Gastroesophageal sphincter (tissue), 4 donors: ENCODE measurements at regions not wholly inside any gene's neighbourhood (a gene's known extent, or its start where the extent isn't known, plus 50 kb on each side); places are given as distances from the start of the nearest gene placed in this dataset.
"Not testable (repeated sequence)": the region's sequence is repeated elsewhere in the genome, so short reads cannot be mapped to it uniquely, and the experiment has no call there.

ENCODE experiments used
- ATAC-seq: fragments of 150-250 bp; one replicate; pipeline ENCODE4 v1.9.1; 2016; ENCODE audit warnings: mild to moderate bottlenecking, moderate library complexity
- H3K27ac ChIP-seq, 4 donors: fragments of 200-600 bp; sonication (generic) in 3 of 4; 1 replicate in 3 of 4; 2 replicates in 1 of 4; pipeline ENCODE4 v1.5.1; 2016 to 2019
- H3K27me3 ChIP-seq: fragments of 200-600 bp; sonication (generic); one replicate; pipeline ENCODE4 v1.5.1; 2019
- H3K36me3 ChIP-seq, 2 donors: fragments of 200-600 bp; sonication (generic); one replicate each; pipeline ENCODE4 v1.5.1; 2019; ENCODE audit warnings: control low read depth in 1 of 2
- H3K4me1 ChIP-seq, 3 donors: fragments of 200-600 bp; sonication (generic); 1 replicate in 2 of 3; 2 replicates in 1 of 3; pipeline ENCODE4 v1.5.1; 2016 to 2019; ENCODE audit warnings: control low read depth in 2 of 3
- H3K4me3 ChIP-seq, 2 donors: fragments of 200-600 bp; sonication (generic); one replicate each; pipeline ENCODE4 v1.5.1; 2019; ENCODE audit warnings: mild to moderate bottlenecking in 1 of 2, moderate library complexity in 1 of 2
- H3K9me3 ChIP-seq, 3 donors: fragments of 200-600 bp; sonication (generic); one replicate each; pipeline ENCODE4 v1.5.1; 2017 to 2019; ENCODE audit warnings: control low read depth in 2 of 3
- EP300 ChIP-seq: sonication (generic); formaldehyde crosslinking; IDR thresholded peaks from one replicate; pipeline ENCODE4 v1.6.1; 2017; ENCODE audit warnings: antibody characterized with exemption, mild to moderate bottlenecking
- POLR2A ChIP-seq, 2 donors: fragments of 450-650 bp; IDR thresholded peaks; one replicate each; pipeline ENCODE4 v1.6.1; 2017; ENCODE audit warnings: antibody characterized with exemption in 2 of 2, mild to moderate bottlenecking in 2 of 2, moderate library complexity in 1 of 2
- POLR2AphosphoS5 ChIP-seq: sonication (generic); formaldehyde crosslinking; IDR thresholded peaks from one replicate; pipeline ENCODE4 v1.6.1; 2017; ENCODE audit warnings: antibody characterized with exemption
- WGBS, 2 donors: methylation state at CpG; one replicate each; pipeline ENCODE4 v1.1.5; 2018; ENCODE audit warnings: low coverage in 1 of 2; 5-methylcytosine and 5-hydroxymethylcytosine counted together
- TF ChIP-seq, protein P1 (sequence below), 4 experiments: fragments of 200-600 bp in 2 of 4; fragments of 450-650 bp in 2 of 4; sonication (generic) in 1 of 4; IDR thresholded peaks; one replicate each; pipeline ENCODE4 v1.5.1; 2017 to 2019; ENCODE audit warnings: antibody characterized with exemption in 4 of 4, mild to moderate bottlenecking in 2 of 4, moderate library complexity in 2 of 4

DNA sequence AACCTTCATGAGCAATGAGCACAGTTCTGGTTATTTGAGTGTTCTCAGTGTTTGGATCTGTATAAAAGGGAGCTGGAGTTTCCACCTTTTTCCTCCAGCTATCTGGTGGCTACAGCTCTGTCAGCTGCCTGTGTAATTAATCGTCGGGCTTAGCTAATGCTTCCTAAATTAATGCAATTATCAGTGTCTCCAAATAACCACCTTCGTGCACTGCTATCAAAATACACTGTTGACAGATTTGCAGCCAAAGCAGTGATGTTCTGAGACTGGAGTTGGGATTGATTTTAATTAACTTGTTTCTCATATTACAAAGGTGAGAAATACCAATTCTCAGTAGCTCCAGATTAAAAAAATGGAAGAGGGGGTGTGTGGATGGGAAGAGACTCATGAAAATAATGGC is 325.8 kb downstream of the CBLN1 start:
- 44 to 65% methylated on average over 2 to 3 of the region's 3 CpGs for WGBS, 2 donors
- no peak overlapping the region for H3K4me3 ChIP-seq
- H3K36me3 ChIP-seq, result no peaks in the 10 kb centered on the region
- H3K9me3 ChIP-seq, result no peaks in the 10 kb centered on the region
- H3K27ac ChIP-seq, result no peak overlapping the region
- H3K4me1 ChIP-seq, result no peaks in the 10 kb centered on the region
- no peaks in the 10 kb centered on the region for H3K27me3 ChIP-seq
- TF ChIP-seq EP300, result no peak
- TF ChIP-seq POLR2AphosphoS5, result no peak
- TF ChIP-seq, protein P1, sequence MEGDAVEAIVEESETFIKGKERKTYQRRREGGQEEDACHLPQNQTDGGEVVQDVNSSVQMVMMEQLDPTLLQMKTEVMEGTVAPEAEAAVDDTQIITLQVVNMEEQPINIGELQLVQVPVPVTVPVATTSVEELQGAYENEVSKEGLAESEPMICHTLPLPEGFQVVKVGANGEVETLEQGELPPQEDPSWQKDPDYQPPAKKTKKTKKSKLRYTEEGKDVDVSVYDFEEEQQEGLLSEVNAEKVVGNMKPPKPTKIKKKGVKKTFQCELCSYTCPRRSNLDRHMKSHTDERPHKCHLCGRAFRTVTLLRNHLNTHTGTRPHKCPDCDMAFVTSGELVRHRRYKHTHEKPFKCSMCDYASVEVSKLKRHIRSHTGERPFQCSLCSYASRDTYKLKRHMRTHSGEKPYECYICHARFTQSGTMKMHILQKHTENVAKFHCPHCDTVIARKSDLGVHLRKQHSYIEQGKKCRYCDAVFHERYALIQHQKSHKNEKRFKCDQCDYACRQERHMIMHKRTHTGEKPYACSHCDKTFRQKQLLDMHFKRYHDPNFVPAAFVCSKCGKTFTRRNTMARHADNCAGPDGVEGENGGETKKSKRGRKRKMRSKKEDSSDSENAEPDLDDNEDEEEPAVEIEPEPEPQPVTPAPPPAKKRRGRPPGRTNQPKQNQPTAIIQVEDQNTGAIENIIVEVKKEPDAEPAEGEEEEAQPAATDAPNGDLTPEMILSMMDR (IDR thresholded peaks at IDR 0.05), result no peak
- no peak for TF ChIP-seq POLR2A (IDR thresholded peaks at IDR 0.05)
- ATAC-seq, result no peak

DNA sequence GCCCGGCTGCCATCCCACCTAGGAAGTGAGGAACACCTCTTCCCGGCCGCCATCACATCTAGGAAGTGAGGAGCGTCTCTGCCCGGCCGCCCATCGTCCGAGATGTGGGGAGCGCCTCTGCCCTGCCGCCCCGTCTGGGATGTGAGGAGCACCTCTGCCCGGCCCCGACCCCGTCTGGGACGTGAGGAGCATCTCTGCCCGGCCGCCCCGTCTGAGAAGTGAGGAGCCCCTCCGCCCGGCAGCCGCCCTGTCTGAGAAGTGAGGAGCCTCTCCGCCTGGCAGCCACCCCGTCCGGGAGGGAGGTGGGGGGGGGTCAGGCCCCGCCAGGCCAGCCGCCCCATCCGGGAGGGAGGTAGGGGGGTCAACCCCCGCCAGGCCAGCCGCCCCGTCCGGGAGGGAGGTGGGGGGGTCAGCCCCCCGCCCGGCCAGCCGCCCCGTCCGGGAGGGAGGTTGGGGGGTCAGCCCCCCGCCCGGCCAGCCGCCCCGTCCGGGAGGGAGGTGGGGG is 330.0 kb downstream of the CBLN1 start:
- H3K36me3 ChIP-seq, ATAC-seq, H3K4me3 ChIP-seq, H3K27me3 ChIP-seq, H3K4me1 ChIP-seq, H3K27ac ChIP-seq, H3K9me3 ChIP-seq: not testable (repeated sequence)
- WGBS, 2 donors, result no CpG with 5 or more reads among the region's 41 CpGs

DNA sequence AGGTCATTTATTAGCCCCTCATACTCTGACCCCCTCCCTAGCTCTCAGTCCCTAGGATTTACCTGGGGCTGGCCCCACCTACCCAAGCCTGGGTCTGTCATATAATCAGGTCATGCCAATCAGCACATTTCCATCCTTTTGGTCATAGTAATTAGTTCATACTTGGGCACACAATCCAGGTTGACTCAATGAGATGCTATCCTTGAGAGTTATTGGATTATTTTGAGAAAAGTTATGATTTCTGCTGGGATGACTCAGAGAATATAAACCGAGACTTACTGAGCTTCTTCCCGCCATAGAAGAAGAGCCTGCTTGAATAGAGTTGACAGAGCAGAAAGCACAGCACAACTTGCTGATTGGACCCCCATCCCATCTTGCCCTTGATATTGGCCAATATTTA is 331.5 kb downstream of the CBLN1 start:
- WGBS, 2 donors, result 76 to 77% methylated on average over 2 of the region's 2 CpGs
- TF ChIP-seq, protein P1 (IDR thresholded peaks at IDR 0.05), result no peak
- TF ChIP-seq POLR2AphosphoS5 (no peak), POLR2A (IDR thresholded peaks at IDR 0.05) (no peak), EP300 (no peak)
- no peak for ATAC-seq
- Histone ChIP-seq H3K27me3 (no peaks in the 10 kb centered on the region), H3K27ac (no peak overlapping the region), H3K36me3 (no peaks in the 10 kb centered on the region), H3K9me3 (no peaks in the 10 kb centered on the region), H3K4me1 (no peaks in the 10 kb centered on the region), H3K4me3 (no peak overlapping the region)

DNA sequence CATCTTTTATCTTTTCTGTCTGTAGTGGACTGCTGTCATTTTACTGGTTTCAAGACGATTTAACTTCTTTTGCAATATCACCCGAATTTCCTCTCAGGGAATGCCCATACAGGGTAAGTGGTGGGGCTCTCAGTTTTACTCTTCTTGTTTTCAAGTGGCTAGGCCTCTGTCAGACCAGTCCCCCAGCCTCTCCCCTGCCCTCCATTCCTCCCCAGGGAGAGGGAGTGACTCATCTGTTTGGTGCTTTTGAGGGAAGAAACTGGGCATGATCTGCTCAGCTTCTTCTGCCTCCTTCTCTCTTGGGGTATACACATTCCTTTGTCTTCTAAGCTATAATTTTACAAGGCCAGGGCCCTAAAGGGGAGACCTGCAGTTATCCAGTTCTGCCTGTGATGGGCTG is 332.0 kb downstream of the CBLN1 start:
- Histone ChIP-seq H3K36me3 (no peaks in the 10 kb centered on the region), H3K4me3 (no peak overlapping the region), H3K27me3 (no peaks in the 10 kb centered on the region), H3K27ac (no peak overlapping the region), H3K9me3 (no peaks in the 10 kb centered on the region), H3K4me1 (no peaks in the 10 kb centered on the region)
- TF ChIP-seq, protein P1 (IDR thresholded peaks at IDR 0.05), result no peak
- TF ChIP-seq EP300 (no peak), POLR2AphosphoS5 (no peak), POLR2A (IDR thresholded peaks at IDR 0.05) (no peak)
- ATAC-seq, result no peak
- WGBS, 2 donors, result 88 to 93% methylated on average over 2 of the region's 2 CpGs

DNA sequence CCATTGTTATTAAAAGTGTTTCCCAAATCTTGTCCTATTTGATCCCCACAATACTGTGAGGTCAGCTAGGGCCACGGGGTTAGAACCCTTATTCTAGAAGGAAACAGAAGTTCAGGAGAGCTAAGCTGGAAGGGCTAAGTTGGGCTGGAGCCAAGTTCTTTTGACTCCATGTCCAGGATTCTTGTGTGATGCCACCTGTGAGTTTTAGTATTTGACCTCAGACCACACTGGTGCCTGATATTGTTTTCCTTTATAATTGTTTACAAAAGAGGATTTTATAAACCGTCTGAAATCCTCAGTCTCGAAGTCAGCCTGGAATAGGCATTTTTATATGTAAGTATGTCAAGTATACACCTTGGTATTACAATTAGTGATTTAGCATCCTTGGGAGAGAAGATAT is 332.7 kb downstream of the CBLN1 start:
- Histone ChIP-seq H3K4me3 (no peak overlapping the region), H3K27me3 (no peaks in the 10 kb centered on the region), H3K9me3 (no peaks in the 10 kb centered on the region), H3K4me1 (no peaks in the 10 kb centered on the region), H3K36me3 (no peaks in the 10 kb centered on the region), H3K27ac (no peak overlapping the region)
- no peak for TF ChIP-seq POLR2A (IDR thresholded peaks at IDR 0.05)
- ATAC-seq, result no peak
- 66 to 69% methylated on average over 2 to 3 of the region's 3 CpGs for WGBS, 2 donors

DNA sequence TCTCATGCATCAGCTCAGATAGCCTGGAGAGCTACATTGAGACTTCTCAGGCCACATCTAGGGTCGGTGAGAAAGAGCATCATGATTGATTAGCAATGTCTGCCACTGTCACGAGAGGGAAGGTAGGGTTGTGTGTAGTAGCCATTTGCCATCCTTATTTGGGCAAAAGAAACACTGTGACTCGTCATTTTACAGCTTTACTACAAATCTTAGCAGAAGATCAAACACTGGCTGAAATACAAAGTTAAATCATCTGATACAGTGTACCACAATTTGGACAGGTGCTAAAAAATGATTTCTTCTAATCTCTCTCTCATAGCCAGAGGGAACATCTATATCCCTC is 334.3 kb downstream of the CBLN1 start:
- no peaks in the 10 kb centered on the region for H3K27me3 ChIP-seq
- no peaks in the 10 kb centered on the region for H3K36me3 ChIP-seq
- no peaks in the 10 kb centered on the region for H3K4me1 ChIP-seq
- H3K9me3 ChIP-seq, result no peaks in the 10 kb centered on the region
- no peak overlapping the region for H3K27ac ChIP-seq
- TF ChIP-seq POLR2AphosphoS5, result no peak
- TF ChIP-seq EP300, result no peak
- no peak for TF ChIP-seq POLR2A (IDR thresholded peaks at IDR 0.05)
- TF ChIP-seq, protein P1 (IDR thresholded peaks at IDR 0.05), result no peak
- no peak overlapping the region for H3K4me3 ChIP-seq
- WGBS, 2 donors, result 5 to 33% methylated on average over 1 to 3 of the region's 3 CpGs
- ATAC-seq, result no peak
